Progenitor cell of endocrine pancreas (in vitro differentiated cells): ENCODE measurements at regions not wholly inside any gene's neighbourhood (a gene's known extent, or its start where the extent isn't known, plus 50 kb on each side); places are given as distances from the start of the nearest gene placed in this dataset.
"Not testable (repeated sequence)": the region's sequence is repeated elsewhere in the genome, so short reads cannot be mapped to it uniquely, and the experiment has no call there.

Source experiments
- DNase-seq: peaks from one replicate; pipeline ENCODE4 v3.0.0; 2021; ENCODE audit warnings: low spot score; ENCODE audit not compliant: unreplicated experiment
- H3K27ac Mint-ChIP-seq: 2 replicates; pipeline ENCODE4 v1.8.0; 2021; ENCODE audit warnings: mild to moderate bottlenecking, moderate library complexity, mixed read lengths
- H3K27me3 Mint-ChIP-seq: 2 replicates; pipeline ENCODE4 v1.8.0; 2021; ENCODE audit warnings: mixed read lengths
- H3K36me3 Mint-ChIP-seq: 2 replicates; pipeline ENCODE4 v1.8.0; 2022; ENCODE audit warnings: mixed read lengths; ENCODE audit not compliant: insufficient read depth
- H3K4me1 Mint-ChIP-seq: 2 replicates; pipeline ENCODE4 v1.8.0; 2021; ENCODE audit warnings: low read depth, mixed read lengths
- H3K4me3 Mint-ChIP-seq: 2 replicates; pipeline ENCODE4 v1.8.0; 2021; ENCODE audit warnings: low read depth, mild to moderate bottlenecking, moderate library complexity, mixed read lengths
- H3K9me3 Mint-ChIP-seq: 2 replicates; pipeline ENCODE4 v1.8.0; 2021; ENCODE audit warnings: low read depth, mixed read lengths
- TF ChIP-seq, protein P1 (sequence below): fragments of 200-600 bp; sonication (generic); IDR thresholded peaks from one replicate; pipeline ENCODE4 v1.5.0; 2021; ENCODE audit warnings: antibody characterized with exemption, mild to moderate bottlenecking; ENCODE audit not compliant: unreplicated experiment

DNA sequence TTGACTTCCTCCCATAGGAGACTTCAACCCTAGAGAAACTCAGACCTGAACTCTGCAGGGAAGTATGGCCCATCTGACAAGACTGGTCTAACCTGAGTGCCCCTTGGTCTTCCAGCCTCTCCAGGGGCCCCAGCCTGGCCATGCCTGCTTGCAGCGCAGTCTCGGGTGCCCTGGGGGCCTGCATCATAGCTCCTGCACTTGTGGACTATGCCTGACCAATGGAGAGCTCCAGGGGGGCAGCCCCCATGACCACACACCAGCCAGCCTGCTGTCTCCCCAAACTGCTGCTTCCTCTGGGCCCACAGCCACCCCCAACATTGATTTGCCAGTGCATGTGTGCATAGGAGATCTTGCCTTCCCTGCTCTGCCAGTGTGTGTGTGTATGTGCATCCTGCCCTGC is 608.6 kb upstream of the MARCKS start:
- TF ChIP-seq, protein P1, sequence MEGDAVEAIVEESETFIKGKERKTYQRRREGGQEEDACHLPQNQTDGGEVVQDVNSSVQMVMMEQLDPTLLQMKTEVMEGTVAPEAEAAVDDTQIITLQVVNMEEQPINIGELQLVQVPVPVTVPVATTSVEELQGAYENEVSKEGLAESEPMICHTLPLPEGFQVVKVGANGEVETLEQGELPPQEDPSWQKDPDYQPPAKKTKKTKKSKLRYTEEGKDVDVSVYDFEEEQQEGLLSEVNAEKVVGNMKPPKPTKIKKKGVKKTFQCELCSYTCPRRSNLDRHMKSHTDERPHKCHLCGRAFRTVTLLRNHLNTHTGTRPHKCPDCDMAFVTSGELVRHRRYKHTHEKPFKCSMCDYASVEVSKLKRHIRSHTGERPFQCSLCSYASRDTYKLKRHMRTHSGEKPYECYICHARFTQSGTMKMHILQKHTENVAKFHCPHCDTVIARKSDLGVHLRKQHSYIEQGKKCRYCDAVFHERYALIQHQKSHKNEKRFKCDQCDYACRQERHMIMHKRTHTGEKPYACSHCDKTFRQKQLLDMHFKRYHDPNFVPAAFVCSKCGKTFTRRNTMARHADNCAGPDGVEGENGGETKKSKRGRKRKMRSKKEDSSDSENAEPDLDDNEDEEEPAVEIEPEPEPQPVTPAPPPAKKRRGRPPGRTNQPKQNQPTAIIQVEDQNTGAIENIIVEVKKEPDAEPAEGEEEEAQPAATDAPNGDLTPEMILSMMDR, result no peak
- Mint-ChIP-seq H3K4me3 (no peak overlapping the region), H3K27ac (no peak overlapping the region), H3K36me3 (no peaks in the 10 kb centered on the region), H3K9me3 (peaks cover 10% of the 10 kb centered on the region), H3K27me3 (no peaks in the 10 kb centered on the region), H3K4me1 (peaks cover 5% of the 10 kb centered on the region)
- DNase-seq, result no peak

DNA sequence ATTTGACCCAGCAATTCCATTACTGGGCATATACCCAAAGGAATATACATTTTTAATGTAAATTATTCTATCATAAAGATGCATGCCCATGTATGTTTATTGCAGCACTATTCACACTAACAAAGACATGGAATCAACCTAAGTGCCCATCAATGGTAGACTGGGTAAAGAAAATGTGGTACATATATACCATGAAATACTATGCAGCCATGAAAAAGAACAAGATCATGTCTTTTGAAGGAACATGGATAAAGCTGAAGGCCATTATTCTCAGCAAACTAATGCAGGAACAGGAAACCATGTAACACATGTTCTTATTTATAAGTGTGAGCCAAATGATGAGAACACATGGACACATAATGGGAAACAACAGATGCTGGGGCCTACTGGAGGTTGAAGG is 603.0 kb upstream of the MARCKS start:
- H3K36me3 Mint-ChIP-seq, H3K4me1 Mint-ChIP-seq, H3K27me3 Mint-ChIP-seq, DNase-seq, H3K4me3 Mint-ChIP-seq, H3K27ac Mint-ChIP-seq: not testable (repeated sequence)
- H3K9me3 Mint-ChIP-seq, result peaks cover 21% of the 10 kb centered on the region

DNA sequence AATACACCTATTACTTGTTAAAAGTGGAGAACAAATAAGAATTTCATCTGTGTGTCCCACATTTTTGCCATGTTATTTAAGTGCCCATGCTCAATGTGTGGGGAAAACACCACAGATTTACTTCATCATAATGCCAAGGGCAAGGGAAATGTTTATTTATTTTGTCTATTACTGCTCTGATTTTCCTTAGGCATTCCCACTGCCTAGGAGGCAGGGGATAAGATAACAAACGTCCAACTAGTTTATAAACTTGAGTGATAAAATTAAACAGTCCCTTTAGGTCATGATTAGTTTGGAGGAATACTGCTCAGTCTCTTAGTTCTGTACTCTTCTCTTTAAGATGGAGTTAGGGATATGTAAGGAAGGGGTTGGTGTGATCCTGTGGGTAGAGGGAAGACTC is 598.4 kb upstream of the MARCKS start:
- Mint-ChIP-seq H3K27ac (no peak overlapping the region), H3K36me3 (no peaks in the 10 kb centered on the region), H3K9me3 (peaks cover 12% of the 10 kb centered on the region), H3K4me1 (no peaks in the 10 kb centered on the region), H3K4me3 (no peak overlapping the region), H3K27me3 (no peaks in the 10 kb centered on the region)
- DNase-seq, result no peak
- TF ChIP-seq, protein P1, result no peak

DNA sequence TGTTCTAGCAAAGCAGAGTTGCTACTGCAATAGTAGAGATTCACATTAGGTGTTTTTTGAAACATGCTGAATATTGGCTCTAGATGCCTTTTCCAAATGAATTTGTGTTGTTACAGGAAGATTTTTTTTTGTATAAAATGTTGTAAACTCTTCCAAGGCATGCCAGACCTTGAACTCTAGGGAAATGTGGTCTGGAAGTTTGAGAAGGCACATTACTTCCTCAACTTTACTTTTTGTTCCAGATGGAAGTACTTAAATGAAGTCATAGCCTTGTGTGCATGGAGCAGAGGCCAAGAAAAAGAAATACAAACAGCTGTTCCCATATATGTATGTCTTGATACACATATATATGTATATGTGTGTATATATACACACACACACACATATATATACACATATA is 585.7 kb upstream of the MARCKS start:
- TF ChIP-seq, protein P1, result no peak
- no peaks in the 10 kb centered on the region for H3K4me1 Mint-ChIP-seq
- no peak overlapping the region for H3K4me3 Mint-ChIP-seq
- no peaks in the 10 kb centered on the region for H3K27me3 Mint-ChIP-seq
- H3K27ac Mint-ChIP-seq, result no peak overlapping the region
- H3K9me3 Mint-ChIP-seq, result peaks cover 34% of the 10 kb centered on the region
- peaks cover 4% of the 10 kb centered on the region for H3K36me3 Mint-ChIP-seq
- DNase-seq, result no peak

DNA sequence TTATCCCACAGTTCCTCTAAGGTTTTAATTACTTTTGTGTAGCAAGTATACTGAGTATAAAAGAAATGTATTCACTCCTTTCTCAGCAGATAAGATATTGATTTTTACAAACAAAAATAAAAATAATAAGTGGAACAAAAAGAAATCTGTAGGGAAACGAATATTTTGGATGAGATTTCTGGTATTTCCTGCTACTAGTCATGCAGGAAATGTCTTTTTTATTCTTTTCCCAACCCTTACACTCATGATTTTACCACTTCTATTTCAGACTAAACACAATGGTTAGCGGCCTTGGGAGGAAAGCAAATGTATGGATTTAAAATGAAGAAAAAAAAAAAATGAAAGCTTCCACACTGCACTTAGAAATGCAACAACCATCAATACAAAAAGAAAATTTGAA is 580.5 kb upstream of the MARCKS start:
- TF ChIP-seq, protein P1, result no peak
- no peak for DNase-seq
- Mint-ChIP-seq H3K9me3 (peaks cover 3% of the 10 kb centered on the region), H3K4me3 (no peak overlapping the region), H3K36me3 (no peaks in the 10 kb centered on the region), H3K4me1 (no peaks in the 10 kb centered on the region), H3K27ac (no peak overlapping the region), H3K27me3 (no peaks in the 10 kb centered on the region)

DNA sequence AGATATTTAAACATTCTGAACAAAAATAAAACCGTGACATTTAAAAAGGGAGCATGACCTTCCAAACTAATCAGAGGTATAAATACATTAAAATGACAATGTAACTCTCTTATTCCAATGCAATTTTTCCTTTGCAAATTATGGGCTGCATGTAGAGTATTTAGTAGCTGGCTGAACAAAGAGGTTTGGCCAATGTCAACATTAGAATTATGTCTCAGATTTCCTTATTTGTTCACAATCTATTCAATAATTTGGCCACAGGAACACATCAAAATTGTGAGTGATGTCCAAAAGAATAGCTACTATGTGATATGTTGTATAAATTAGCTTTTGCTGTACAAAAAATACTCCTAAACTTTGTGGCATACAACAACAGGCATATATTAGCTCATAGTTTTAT is 580.0 kb upstream of the MARCKS start:
- no peaks in the 10 kb centered on the region for H3K36me3 Mint-ChIP-seq
- H3K27me3 Mint-ChIP-seq, result no peaks in the 10 kb centered on the region
- H3K27ac Mint-ChIP-seq, result no peak overlapping the region
- TF ChIP-seq, protein P1, result no peak
- no peak for DNase-seq
- no peak overlapping the region for H3K4me3 Mint-ChIP-seq
- peaks cover 3% of the 10 kb centered on the region for H3K9me3 Mint-ChIP-seq
- H3K4me1 Mint-ChIP-seq, result no peaks in the 10 kb centered on the region
